ENCODE measurements at regions not wholly inside any gene's neighbourhood (a gene's known extent, or its start where the extent isn't known, plus 50 kb on each side); places are given as distances from the start of the nearest gene placed in this dataset.

DNA sequence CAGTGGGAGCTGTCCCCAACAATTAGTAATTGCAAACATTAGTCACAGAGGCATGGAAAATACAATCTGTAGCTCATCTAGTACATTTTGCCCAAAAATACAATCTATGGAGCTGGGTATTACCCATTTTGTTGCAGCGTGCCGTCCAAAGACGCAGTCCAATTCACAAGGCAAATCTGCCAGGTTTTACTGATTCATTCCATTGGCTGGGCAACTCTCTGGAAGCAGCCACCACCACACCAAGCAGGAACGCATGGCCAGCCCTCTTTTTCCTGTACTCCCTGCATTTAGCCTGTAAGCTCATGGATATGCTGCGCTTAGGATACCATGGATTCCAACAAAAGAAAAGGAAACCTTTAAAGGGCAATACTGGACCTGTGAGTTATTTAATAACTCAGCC, 60.5 kb upstream of the ARRDC4 start:
- TF ChIP-seq, protein P1, sequence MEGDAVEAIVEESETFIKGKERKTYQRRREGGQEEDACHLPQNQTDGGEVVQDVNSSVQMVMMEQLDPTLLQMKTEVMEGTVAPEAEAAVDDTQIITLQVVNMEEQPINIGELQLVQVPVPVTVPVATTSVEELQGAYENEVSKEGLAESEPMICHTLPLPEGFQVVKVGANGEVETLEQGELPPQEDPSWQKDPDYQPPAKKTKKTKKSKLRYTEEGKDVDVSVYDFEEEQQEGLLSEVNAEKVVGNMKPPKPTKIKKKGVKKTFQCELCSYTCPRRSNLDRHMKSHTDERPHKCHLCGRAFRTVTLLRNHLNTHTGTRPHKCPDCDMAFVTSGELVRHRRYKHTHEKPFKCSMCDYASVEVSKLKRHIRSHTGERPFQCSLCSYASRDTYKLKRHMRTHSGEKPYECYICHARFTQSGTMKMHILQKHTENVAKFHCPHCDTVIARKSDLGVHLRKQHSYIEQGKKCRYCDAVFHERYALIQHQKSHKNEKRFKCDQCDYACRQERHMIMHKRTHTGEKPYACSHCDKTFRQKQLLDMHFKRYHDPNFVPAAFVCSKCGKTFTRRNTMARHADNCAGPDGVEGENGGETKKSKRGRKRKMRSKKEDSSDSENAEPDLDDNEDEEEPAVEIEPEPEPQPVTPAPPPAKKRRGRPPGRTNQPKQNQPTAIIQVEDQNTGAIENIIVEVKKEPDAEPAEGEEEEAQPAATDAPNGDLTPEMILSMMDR (IDR thresholded peaks at IDR 0.05; ENCODE audit: borderline replicate concordance, extremely low read depth, low read length, poor library complexity, severe bottlenecking), result no peak
- TF ChIP-seq EZH2 (IDR thresholded peaks at IDR 0.05; ENCODE audit: borderline replicate concordance, low read depth, low read length, severe bottlenecking), result no peak
